ENCODE measurements at regions not wholly inside any gene's neighbourhood (a gene's known extent, or its start where the extent isn't known, plus 50 kb on each side); places are given as distances from the start of the nearest gene placed in this dataset.

DNA sequence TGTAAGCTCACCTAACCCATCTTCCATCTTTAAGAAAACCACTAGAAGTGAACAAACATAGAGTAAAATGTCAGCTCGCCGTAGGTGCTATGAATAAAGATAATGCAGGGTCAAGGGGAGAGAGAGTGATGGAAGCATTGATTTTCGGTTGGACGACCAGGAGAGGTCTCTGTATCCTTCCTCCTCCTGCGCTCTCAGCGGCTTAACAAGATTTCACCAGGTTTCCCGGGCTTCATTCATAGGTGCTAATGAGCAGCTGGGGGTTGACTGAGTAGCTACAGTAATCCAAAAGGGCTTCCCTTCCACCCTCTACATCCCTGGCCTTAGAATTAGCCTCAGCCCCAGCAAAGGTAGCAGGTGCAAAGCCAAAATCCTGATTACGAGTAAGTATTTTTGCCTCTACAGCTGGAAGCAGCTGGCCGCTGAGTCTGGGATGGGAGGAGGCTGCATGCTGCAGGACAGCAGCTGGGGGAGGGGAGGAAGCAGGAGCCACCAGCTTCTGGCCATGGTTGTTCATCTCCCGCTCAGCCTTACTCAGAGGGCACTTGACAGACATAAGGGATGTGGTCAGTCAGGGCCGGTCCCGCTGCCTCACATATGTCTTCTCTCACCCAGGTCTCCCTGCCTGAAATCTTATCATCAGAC, 112.0 kb upstream of the IL12B start:
- no peak overlapping the region for H3K23ac ChIP-seq (ENCODE audit: low read length)

GRCh38 chr5:159444441-159445082, 114.3 kb upstream of the IL12B start:
- H4K8ac ChIP-seq (ENCODE audit: low read depth, low read length), result no peak overlapping the region
- no peaks in the 10 kb centered on the region for H3K79me1 ChIP-seq (ENCODE audit: low read length)
- H3K56ac ChIP-seq (ENCODE audit: low read length), result no peak overlapping the region
- no peaks in the 10 kb centered on the region for H3K79me2 ChIP-seq (ENCODE audit: control insufficient read depth, insufficient read depth, low read length)
- H3K4me1 ChIP-seq (ENCODE audit: control insufficient read depth, low read depth, low read length), result peaks cover 3% of the 10 kb centered on the region
- no peak overlapping the region for H3K4me2 ChIP-seq (ENCODE audit: low read length)
- no peak overlapping the region for H2BK120ac ChIP-seq (ENCODE audit: low read depth, low read length)
- no peak overlapping the region for H2BK15ac ChIP-seq (replicated peaks; ENCODE audit: low read depth)
- H3K9ac ChIP-seq (ENCODE audit: low read length), result no peak overlapping the region
- no peak overlapping the region for H2AK5ac ChIP-seq (ENCODE audit: low read length)
- H2BK5ac ChIP-seq (ENCODE audit: low read length), result no peak overlapping the region
- no peak overlapping the region for H3K4me3 ChIP-seq (ENCODE audit: low read length)
- 100% methylated on average over 1 of the region's 6 CpGs for WGBS (ENCODE audit: extremely low coverage, insufficient coverage, low lambda C conversion rate)
- DNase-seq, result peak; percentile 78
- H3K4ac ChIP-seq (ENCODE audit: low read depth, low read length), result no peak overlapping the region
- H3K36me3 ChIP-seq (ENCODE audit: control insufficient read depth, insufficient read depth, low read length), result no peaks in the 10 kb centered on the region
- no peaks in the 10 kb centered on the region for H3K27me3 ChIP-seq (ENCODE audit: insufficient read depth, low read length, poor library complexity)
- H3K27ac ChIP-seq (ENCODE audit: low read depth, low read length), result no peak overlapping the region
- H3K23ac ChIP-seq (ENCODE audit: low read length), result no peak overlapping the region
- no peak overlapping the region for H3K18ac ChIP-seq (ENCODE audit: low read length)
- no peak overlapping the region for H4K5ac ChIP-seq (ENCODE audit: low read length)

More for the DNA sequence above, 112.0 kb upstream of the IL12B start:
- Histone ChIP-seq H3K18ac (ENCODE audit: low read length) (no peak overlapping the region), H3K9ac (ENCODE audit: low read length) (no peak overlapping the region), H4K8ac (ENCODE audit: low read depth, low read length) (no peak overlapping the region), H2BK15ac (replicated peaks; ENCODE audit: low read depth) (no peak overlapping the region), H3K36me3 (ENCODE audit: control insufficient read depth, insufficient read depth, low read length) (no peaks in the 10 kb centered on the region), H2AK5ac (ENCODE audit: low read length) (no peak overlapping the region), H3K4ac (ENCODE audit: low read depth, low read length) (no peak overlapping the region), H3K56ac (ENCODE audit: low read length) (no peak overlapping the region), H3K27ac (ENCODE audit: low read depth, low read length) (no peak overlapping the region), H2BK120ac (ENCODE audit: low read depth, low read length) (no peak overlapping the region), H4K5ac (ENCODE audit: low read length) (no peak overlapping the region), H3K79me2 (ENCODE audit: control insufficient read depth, insufficient read depth, low read length) (no peaks in the 10 kb centered on the region), H3K27me3 (ENCODE audit: insufficient read depth, low read length, poor library complexity) (no peaks in the 10 kb centered on the region), H3K79me1 (ENCODE audit: low read length) (no peaks in the 10 kb centered on the region), H2BK5ac (ENCODE audit: low read length) (no peak overlapping the region), H3K4me3 (ENCODE audit: low read length) (no peak overlapping the region), H3K4me1 (ENCODE audit: control insufficient read depth, low read depth, low read length) (peaks cover 3% of the 10 kb centered on the region), H3K4me2 (ENCODE audit: low read length) (no peak overlapping the region)
- peak; percentile 80 for DNase-seq
- WGBS (ENCODE audit: extremely low coverage, insufficient coverage, low lambda C conversion rate), result no CpG with 5 or more reads among the region's 12 CpGs

DNA sequence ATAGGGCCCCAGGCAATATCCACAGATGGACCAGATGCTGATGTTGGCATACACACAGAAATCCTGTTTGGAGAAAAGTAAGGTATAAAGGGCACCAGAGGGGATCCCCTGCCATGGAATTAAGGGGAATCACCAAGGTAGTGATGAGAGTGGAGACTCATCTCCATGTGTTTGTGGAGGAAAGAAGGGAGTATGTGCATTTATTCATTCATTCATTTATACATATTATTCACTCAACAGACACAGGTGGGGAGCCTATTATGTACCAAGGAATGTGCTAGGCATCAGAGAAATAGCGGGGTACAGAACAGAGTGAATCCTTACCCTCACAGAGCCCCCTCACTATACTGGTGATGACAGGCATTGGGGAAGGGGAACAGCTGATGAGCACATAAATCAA, 116.8 kb upstream of the IL12B start:
- DNase-seq, result no peak
- H2BK5ac ChIP-seq (ENCODE audit: low read length), result no peak overlapping the region
- H2BK15ac ChIP-seq (replicated peaks; ENCODE audit: low read depth), result no peak overlapping the region
- no peak overlapping the region for H4K8ac ChIP-seq (ENCODE audit: low read depth, low read length)
- H3K18ac ChIP-seq (ENCODE audit: low read length), result no peak overlapping the region
- peaks cover 3% of the 10 kb centered on the region for H3K4me1 ChIP-seq (ENCODE audit: control insufficient read depth, low read depth, low read length)
- H3K27ac ChIP-seq (ENCODE audit: low read depth, low read length), result no peak overlapping the region
- no peak overlapping the region for H4K5ac ChIP-seq (ENCODE audit: low read length)
- H3K23ac ChIP-seq (ENCODE audit: low read length), result no peak overlapping the region
- no peaks in the 10 kb centered on the region for H3K79me1 ChIP-seq (ENCODE audit: low read length)
- H3K79me2 ChIP-seq (ENCODE audit: control insufficient read depth, insufficient read depth, low read length), result no peaks in the 10 kb centered on the region
- H3K27me3 ChIP-seq (ENCODE audit: insufficient read depth, low read length, poor library complexity), result no peaks in the 10 kb centered on the region
- no peaks in the 10 kb centered on the region for H3K36me3 ChIP-seq (ENCODE audit: control insufficient read depth, insufficient read depth, low read length)
- no peak overlapping the region for H3K9ac ChIP-seq (ENCODE audit: low read length)
- no peak overlapping the region for H2BK120ac ChIP-seq (ENCODE audit: low read depth, low read length)
- no peak overlapping the region for H3K56ac ChIP-seq (ENCODE audit: low read length)
- H3K4me2 ChIP-seq (ENCODE audit: low read length), result no peak overlapping the region
- no peak overlapping the region for H3K4me3 ChIP-seq (ENCODE audit: low read length)
- H3K4ac ChIP-seq (ENCODE audit: low read depth, low read length), result no peak overlapping the region
- no CpG with 5 or more reads among the region's 1 CpG for WGBS (ENCODE audit: extremely low coverage, insufficient coverage, low lambda C conversion rate)
- no peak overlapping the region for H2AK5ac ChIP-seq (ENCODE audit: low read length)

DNA sequence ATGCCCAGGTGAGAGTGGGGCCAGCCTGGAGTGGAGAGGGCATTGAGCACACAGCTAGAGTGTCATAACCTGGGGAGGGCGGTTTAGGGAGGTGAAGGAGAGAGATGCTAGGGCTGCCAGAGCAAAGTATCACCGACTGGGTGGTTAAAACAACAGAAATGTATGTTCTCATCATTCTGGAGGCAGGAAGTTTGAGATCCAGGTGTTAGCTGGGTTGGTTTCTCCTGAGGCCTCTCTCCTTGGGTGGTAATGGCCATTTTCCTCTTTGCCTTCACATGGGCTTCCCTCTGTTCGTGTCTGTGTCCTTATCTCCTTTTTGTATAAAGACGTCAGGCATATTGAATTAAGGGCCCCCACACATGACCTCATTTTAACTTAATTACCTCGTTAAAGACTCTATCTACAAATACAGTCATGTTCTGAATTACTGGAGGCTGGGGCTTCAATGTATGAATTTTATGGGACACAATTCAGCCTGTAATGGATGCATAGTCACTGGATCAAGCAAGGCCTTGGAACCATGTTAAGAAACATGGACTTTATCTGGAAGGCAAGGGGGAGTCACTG, 118.6 kb upstream of the IL12B start:
- H3K4me3 ChIP-seq (ENCODE audit: low read length), result no peak overlapping the region
- no peak overlapping the region for H4K5ac ChIP-seq (ENCODE audit: low read length)
- H3K23ac ChIP-seq (ENCODE audit: low read length), result no peak overlapping the region
- H2BK5ac ChIP-seq (ENCODE audit: low read length), result no peak overlapping the region
- no peaks in the 10 kb centered on the region for H3K79me2 ChIP-seq (ENCODE audit: control insufficient read depth, insufficient read depth, low read length)
- no peak overlapping the region for H4K8ac ChIP-seq (ENCODE audit: low read depth, low read length)
- H3K4me1 ChIP-seq (ENCODE audit: control insufficient read depth, low read depth, low read length), result no peaks in the 10 kb centered on the region
- no peak overlapping the region for H3K27ac ChIP-seq (ENCODE audit: low read depth, low read length)
- no CpG with 5 or more reads among the region's 5 CpGs for WGBS (ENCODE audit: extremely low coverage, insufficient coverage, low lambda C conversion rate)
- H3K56ac ChIP-seq (ENCODE audit: low read length), result no peak overlapping the region
- no peak for DNase-seq
- H2BK120ac ChIP-seq (ENCODE audit: low read depth, low read length), result no peak overlapping the region
- H2AK5ac ChIP-seq (ENCODE audit: low read length), result no peak overlapping the region
- no peaks in the 10 kb centered on the region for H3K27me3 ChIP-seq (ENCODE audit: insufficient read depth, low read length, poor library complexity)
- no peak overlapping the region for H2BK15ac ChIP-seq (replicated peaks; ENCODE audit: low read depth)
- no peak overlapping the region for H3K4me2 ChIP-seq (ENCODE audit: low read length)
- H3K18ac ChIP-seq (ENCODE audit: low read length), result no peak overlapping the region
- H3K36me3 ChIP-seq (ENCODE audit: control insufficient read depth, insufficient read depth, low read length), result no peaks in the 10 kb centered on the region
- H3K9ac ChIP-seq (ENCODE audit: low read length), result no peak overlapping the region
- H3K4ac ChIP-seq (ENCODE audit: low read depth, low read length), result no peak overlapping the region
- no peaks in the 10 kb centered on the region for H3K79me1 ChIP-seq (ENCODE audit: low read length)

GRCh38 chr5:159449925-159450324, 119.6 kb upstream of the IL12B start:
- no peak overlapping the region for H4K8ac ChIP-seq (ENCODE audit: low read depth, low read length)
- no peak overlapping the region for H2BK5ac ChIP-seq (ENCODE audit: low read length)
- H4K5ac ChIP-seq (ENCODE audit: low read length), result no peak overlapping the region
- H3K27ac ChIP-seq (ENCODE audit: low read depth, low read length), result no peak overlapping the region
- DNase-seq, result peak; percentile 66
- no peak overlapping the region for H2AK5ac ChIP-seq (ENCODE audit: low read length)
- H3K27me3 ChIP-seq (ENCODE audit: insufficient read depth, low read length, poor library complexity), result no peaks in the 10 kb centered on the region
- no peaks in the 10 kb centered on the region for H3K4me1 ChIP-seq (ENCODE audit: control insufficient read depth, low read depth, low read length)
- no peaks in the 10 kb centered on the region for H3K79me2 ChIP-seq (ENCODE audit: control insufficient read depth, insufficient read depth, low read length)
- H3K9ac ChIP-seq (ENCODE audit: low read length), result no peak overlapping the region
- no peak overlapping the region for H2BK120ac ChIP-seq (ENCODE audit: low read depth, low read length)
- H3K79me1 ChIP-seq (ENCODE audit: low read length), result no peaks in the 10 kb centered on the region
- no peak overlapping the region for H3K4me2 ChIP-seq (ENCODE audit: low read length)
- no peak overlapping the region for H2BK15ac ChIP-seq (replicated peaks; ENCODE audit: low read depth)
- H3K36me3 ChIP-seq (ENCODE audit: control insufficient read depth, insufficient read depth, low read length), result no peaks in the 10 kb centered on the region
- H3K56ac ChIP-seq (ENCODE audit: low read length), result no peak overlapping the region
- H3K4me3 ChIP-seq (ENCODE audit: low read length), result no peak overlapping the region
- H3K4ac ChIP-seq (ENCODE audit: low read depth, low read length), result no peak overlapping the region
- no peak overlapping the region for H3K23ac ChIP-seq (ENCODE audit: low read length)
- no CpG with 5 or more reads among the region's 7 CpGs for WGBS (ENCODE audit: extremely low coverage, insufficient coverage, low lambda C conversion rate)
- no peak overlapping the region for H3K18ac ChIP-seq (ENCODE audit: low read length)
